ENCODE measurements at regions not wholly inside any gene's neighbourhood (a gene's known extent, or its start where the extent isn't known, plus 50 kb on each side); places are given as distances from the start of the nearest gene placed in this dataset.

- TF ChIP-seq CTCF (conservative IDR thresholded peaks at IDR 0.05; ENCODE audit: low read depth in 2 of 2) (no peak), EZH2phosphoT487 (IDR thresholded peaks at IDR 0.05; ENCODE audit: unreplicated experiment) (no peak), STAT1 (IDR thresholded peaks at IDR 0.05; ENCODE audit: unreplicated experiment) (no peak), REST (IDR thresholded peaks at IDR 0.05; ENCODE audit: unreplicated experiment) (no peak), ETS1 (IDR thresholded peaks at IDR 0.05) (no peak)
Observed at GRCh38 chr1:84069236-84069845, 70.4 kb upstream of the TTLL7 start (continued).

- Histone ChIP-seq H3K4me3 (no peak overlapping the region), H3K79me2 (replicated peaks; ENCODE audit: insufficient read depth) (no peaks in the 10 kb centered on the region), H3K9me2 (ENCODE audit: insufficient read depth) (no peaks in the 10 kb centered on the region), H3K27me3 (ENCODE audit: insufficient read depth) (no peaks in the 10 kb centered on the region), H3K4me1 (ENCODE audit: insufficient read depth) (no peaks in the 10 kb centered on the region), H3K4me2 (no peak overlapping the region), H3K36me3 (ENCODE audit: insufficient read depth) (no peaks in the 10 kb centered on the region), H2AFZ (no peak overlapping the region), H3F3A (replicated peaks; ENCODE audit: low read depth) (no peaks in the 10 kb centered on the region), H3K27ac (ENCODE audit: low read depth) (no peak overlapping the region), H4K20me1 (replicated peaks; ENCODE audit: insufficient read depth) (no peaks in the 10 kb centered on the region)
- Mint-ChIP-seq H3K4me1 (no peaks in the 10 kb centered on the region), H3K36me3 (ENCODE audit: low read depth) (peaks cover 3% of the 10 kb centered on the region; the same call in 1 of the 3 replicates), H3K4me3 (no peak overlapping the region), H3K27ac (no peak overlapping the region), H3K27me3 (ENCODE audit: insufficient read depth, low read depth, poor library complexity) (peaks cover 3% of the 10 kb centered on the region), H3K9me3 (peaks cover 19% of the 10 kb centered on the region)
- ATAC-seq (no peak), DNase-seq (ENCODE audit: low spot score) (no peak)
- TF ChIP-seq POLR2AphosphoS5 (IDR thresholded peaks at IDR 0.05; ENCODE audit: low read depth) = no peak
Observed at GRCh38 chr1:84062496-84062895, 63.6 kb upstream of the TTLL7 start.

GRCh38 chr1:84061336-84061735 lies 62.4 kb upstream of the TTLL7 start:
- no peak overlapping the region for H3K27ac Mint-ChIP-seq
- H3K4me3 Mint-ChIP-seq = no peak overlapping the region
- H2AFZ ChIP-seq = no peak overlapping the region
- H3K79me2 ChIP-seq (replicated peaks; ENCODE audit: insufficient read depth) = no peaks in the 10 kb centered on the region
- H3K36me3 ChIP-seq (ENCODE audit: insufficient read depth) = no peaks in the 10 kb centered on the region
- no peaks in the 10 kb centered on the region for H3K9me2 ChIP-seq (ENCODE audit: insufficient read depth)
- no peak overlapping the region for H3K4me2 ChIP-seq
- H3K9me3 Mint-ChIP-seq = peaks cover 9% of the 10 kb centered on the region; the same call in 1 of the 3 replicates
- no peak for ATAC-seq
- H3F3A ChIP-seq (replicated peaks; ENCODE audit: low read depth) = no peaks in the 10 kb centered on the region
- TF ChIP-seq ETS1 (IDR thresholded peaks at IDR 0.05) = no peak
- TF ChIP-seq REST (IDR thresholded peaks at IDR 0.05; ENCODE audit: unreplicated experiment) = no peak
- no peak for TF ChIP-seq POLR2AphosphoS5 (IDR thresholded peaks at IDR 0.05; ENCODE audit: low read depth)
- no peaks in the 10 kb centered on the region for H3K4me1 ChIP-seq (ENCODE audit: insufficient read depth)
- no peaks in the 10 kb centered on the region for H3K4me1 Mint-ChIP-seq
- H3K27ac ChIP-seq (ENCODE audit: low read depth) = no peak overlapping the region
- no peaks in the 10 kb centered on the region for H3K27me3 Mint-ChIP-seq (ENCODE audit: insufficient read depth, low read depth, poor library complexity)
- H3K27me3 ChIP-seq (ENCODE audit: insufficient read depth) = no peaks in the 10 kb centered on the region
- no peaks in the 10 kb centered on the region for H4K20me1 ChIP-seq (replicated peaks; ENCODE audit: insufficient read depth)
- H3K36me3 Mint-ChIP-seq (ENCODE audit: low read depth) = no peaks in the 10 kb centered on the region
- no peak overlapping the region for H3K4me3 ChIP-seq
- no peak for DNase-seq (ENCODE audit: low spot score)
